ENCODE measurements at regions not wholly inside any gene's neighbourhood (a gene's known extent, or its start where the extent isn't known, plus 50 kb on each side); places are given as distances from the start of the nearest gene placed in this dataset.

GRCh38 chr4:138879757-138880156 lies 135.8 kb upstream of the NOCT start:
- DNase-seq (no peak), ATAC-seq (ENCODE audit: low read depth) (no peak)
- intact Hi-C loops (cut with micrococcal nuclease), result loop anchor here (10.0 kb wide), 1 partner anchor 785 kb away; no protein-coding TSS in a partner anchor
- no peak for TF ChIP-seq CTCF (IDR thresholded peaks at IDR 0.05)
- H3K27me3 Mint-ChIP-seq, result peaks cover 8% of the 10 kb centered on the region
- POLR2A ChIA-PET, result no interaction called here
- no peak overlapping the region for H3K4me3 Mint-ChIP-seq
- H3K27ac Mint-ChIP-seq, result no peak overlapping the region
- CTCF ChIA-PET, result no interaction called here
- peaks cover 4% of the 10 kb centered on the region for H3K9me3 Mint-ChIP-seq
- no peaks in the 10 kb centered on the region for H3K4me1 Mint-ChIP-seq
- H3K36me3 Mint-ChIP-seq (ENCODE audit: low read depth), result no peaks in the 10 kb centered on the region

DNA sequence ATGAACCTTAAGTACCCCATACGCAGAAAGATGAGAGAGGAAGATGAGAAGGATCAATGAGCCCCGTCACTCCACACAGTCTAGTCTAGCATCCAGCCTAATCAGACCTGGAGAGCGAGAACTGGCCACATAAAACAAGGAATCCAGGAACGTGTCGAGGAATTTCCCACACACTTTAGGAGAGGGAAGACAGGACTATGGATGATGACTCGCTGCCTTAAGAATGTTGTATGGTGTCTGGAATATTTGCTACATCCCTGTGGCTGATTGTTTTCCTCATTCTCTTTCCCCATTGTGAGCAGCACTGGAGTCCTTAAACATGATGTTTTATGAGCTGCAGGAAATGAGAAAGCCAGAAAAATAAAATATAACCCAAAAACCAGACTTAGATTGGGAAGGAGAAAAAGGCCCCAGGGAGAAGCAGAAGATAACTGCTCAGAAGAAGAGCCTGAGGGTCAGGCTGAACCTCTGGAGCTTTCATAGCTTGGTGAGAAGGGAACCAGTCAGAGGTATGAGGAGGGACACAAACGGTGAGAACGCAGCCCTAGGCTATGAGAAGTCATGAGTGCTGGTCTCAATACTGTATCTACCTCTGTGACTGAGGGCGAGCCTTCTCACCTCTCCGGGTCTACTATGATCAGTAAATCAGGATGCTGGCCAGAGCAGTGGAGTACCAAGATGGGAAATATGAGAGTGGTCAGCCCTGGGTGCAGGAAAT lies 139.5 kb upstream of the NOCT start:
- peaks cover 4% of the 10 kb centered on the region for H3K9me3 Mint-ChIP-seq
- H3K27ac Mint-ChIP-seq, result no peak overlapping the region
- CTCF ChIA-PET, result no interaction called here
- peaks cover 19% of the 10 kb centered on the region for H3K27me3 Mint-ChIP-seq
- no peak for DNase-seq
- TF ChIP-seq CTCF (IDR thresholded peaks at IDR 0.05), result no peak
- no peak overlapping the region for H3K4me3 Mint-ChIP-seq
- H3K4me1 Mint-ChIP-seq, result no peaks in the 10 kb centered on the region
- POLR2A ChIA-PET, result no interaction called here
- intact Hi-C loops (cut with micrococcal nuclease), result loop anchor here (10.0 kb wide), 1 partner anchor 781 kb away; no protein-coding TSS in a partner anchor
- H3K36me3 Mint-ChIP-seq (ENCODE audit: low read depth), result no peaks in the 10 kb centered on the region
- ATAC-seq (ENCODE audit: low read depth), result no peak

- Mint-ChIP-seq H3K27ac (no peak overlapping the region), H3K4me3 (no peak overlapping the region), H3K4me1 (peaks cover 2% of the 10 kb centered on the region), H3K27me3 (peaks cover 21% of the 10 kb centered on the region), H3K36me3 (ENCODE audit: low read depth) (no peaks in the 10 kb centered on the region), H3K9me3 (no peaks in the 10 kb centered on the region)
- no peak for DNase-seq
- ChIA-PET POLR2A (no interaction called here), CTCF (interaction anchor here (0.6 to 1.4 kb wide), 8 partner anchors 9 to 1051 kb away, joined by 3 to 10 read pairs (median 3); no protein-coding TSS in a partner anchor)
- no peak for ATAC-seq (ENCODE audit: low read depth)
- TF ChIP-seq CTCF (IDR thresholded peaks at IDR 0.05), result no peak
- intact Hi-C loops (cut with micrococcal nuclease), result loop anchor here (1.0 to 10.0 kb wide), 3 partner anchors 777 to 1051 kb away; no protein-coding TSS in a partner anchor
These were observed 144.1 kb upstream of the NOCT start for GRCh38 chr4:138871555-138871875.

- ChIA-PET POLR2A (no interaction called here), CTCF (interaction anchor here (0.6 to 1.5 kb wide), 8 partner anchors 9 to 1051 kb away, joined by 3 to 10 read pairs (median 4); no protein-coding TSS in a partner anchor)
- H3K36me3 Mint-ChIP-seq (ENCODE audit: low read depth), result no peaks in the 10 kb centered on the region
- H3K4me3 Mint-ChIP-seq, result no peak overlapping the region
- intact Hi-C loops (cut with micrococcal nuclease), result loop anchor here (1.0 to 10.0 kb wide), 3 partner anchors 776 to 1050 kb away; no protein-coding TSS in a partner anchor
- TF ChIP-seq CTCF (IDR thresholded peaks at IDR 0.05), result peak; percentile 89
- no peak overlapping the region for H3K27ac Mint-ChIP-seq
- ATAC-seq (ENCODE audit: low read depth) (no peak), DNase-seq (no peak)
- H3K9me3 Mint-ChIP-seq, result no peaks in the 10 kb centered on the region
- peaks cover 20% of the 10 kb centered on the region for H3K27me3 Mint-ChIP-seq
- H3K4me1 Mint-ChIP-seq, result peaks cover 2% of the 10 kb centered on the region
These were observed 144.6 kb upstream of the NOCT start for GRCh38 chr4:138870737-138871554.

DNA sequence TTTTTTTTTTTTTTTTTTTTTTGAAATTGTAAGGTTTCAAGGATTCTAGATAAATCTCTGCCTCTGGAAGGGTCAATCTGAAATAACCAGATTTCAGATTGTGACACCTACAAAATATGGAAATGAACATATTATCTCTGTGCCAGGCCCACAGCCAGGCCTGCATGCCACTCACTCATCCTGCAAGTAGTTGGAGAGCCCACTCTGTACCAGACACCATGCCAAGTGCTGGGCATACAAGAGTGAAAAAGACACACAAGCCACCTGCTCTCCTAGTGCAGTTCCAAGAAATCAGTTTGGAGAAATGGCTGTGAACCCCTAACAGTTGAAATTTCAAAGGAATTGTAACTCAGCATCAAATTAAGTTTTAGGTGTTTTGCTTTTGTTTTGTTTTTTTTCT lies 145.9 kb upstream of the NOCT start:
- Mint-ChIP-seq H3K27me3 (peaks cover 12% of the 10 kb centered on the region), H3K4me3 (no peak overlapping the region), H3K36me3 (ENCODE audit: low read depth) (no peaks in the 10 kb centered on the region), H3K9me3 (no peaks in the 10 kb centered on the region), H3K4me1 (peaks cover 2% of the 10 kb centered on the region), H3K27ac (no peak overlapping the region)
- no peak for DNase-seq
- TF ChIP-seq CTCF (IDR thresholded peaks at IDR 0.05), result no peak
- POLR2A ChIA-PET, result no interaction called here
- intact Hi-C loops (cut with micrococcal nuclease), result loop anchor here (2.0 to 10.0 kb wide), 2 partner anchors 775 to 1049 kb away; no protein-coding TSS in a partner anchor
- CTCF ChIA-PET, result interaction anchor here (1.5 kb wide), 1 partner anchor 834 kb away, joined by 5 read pairs; no protein-coding TSS in a partner anchor
- no peak for ATAC-seq (ENCODE audit: low read depth)

Data from activated B cell treated with CpG ODN at 0.5 μM for 24 hours (primary cell).